GM18870 (cell line): ENCODE measurements at regions not wholly inside any gene's neighbourhood (a gene's known extent, or its start where the extent isn't known, plus 50 kb on each side); places are given as distances from the start of the nearest gene placed in this dataset.
"Not testable (repeated sequence)": the region's sequence is repeated elsewhere in the genome, so short reads cannot be mapped to it uniquely, and the experiment has no call there.

ENCODE experiments used
- ATAC-seq: cut with Tn5 transposase; IDR thresholded peaks from one replicate; pipeline ENCODE4 v1.9.1; 2021; ENCODE audit warnings: moderate library complexity; ENCODE audit not compliant: unreplicated experiment

- ATAC-seq: no peak
Measured at GRCh38 chr2:67318993-67319481, 78.1 kb upstream of the ETAA1 start.

- ATAC-seq: no peak
Measured at GRCh38 chr2:67320861-67321587, 76.1 kb upstream of the ETAA1 start.

DNA sequence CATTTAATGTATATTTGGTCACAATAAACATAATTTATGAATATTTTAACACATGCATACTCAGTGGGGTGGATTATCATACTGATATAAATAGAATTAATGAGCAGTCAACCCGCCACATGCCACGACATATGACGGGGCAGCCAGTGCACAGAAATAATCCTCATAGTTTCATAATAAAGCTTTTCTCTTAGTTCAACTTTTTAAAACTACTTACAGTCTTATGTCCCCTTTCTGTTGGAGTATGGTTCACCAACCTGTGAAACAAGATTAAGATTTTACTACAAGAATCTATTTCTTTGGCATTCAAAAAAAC, 75.6 kb upstream of the ETAA1 start:
- no peak for ATAC-seq

GRCh38 chr2:67322353-67323001, 74.7 kb upstream of the ETAA1 start:
- no peak for ATAC-seq

- no peak for ATAC-seq
Measured at GRCh38 chr2:67323209-67323991, 73.7 kb upstream of the ETAA1 start.

DNA sequence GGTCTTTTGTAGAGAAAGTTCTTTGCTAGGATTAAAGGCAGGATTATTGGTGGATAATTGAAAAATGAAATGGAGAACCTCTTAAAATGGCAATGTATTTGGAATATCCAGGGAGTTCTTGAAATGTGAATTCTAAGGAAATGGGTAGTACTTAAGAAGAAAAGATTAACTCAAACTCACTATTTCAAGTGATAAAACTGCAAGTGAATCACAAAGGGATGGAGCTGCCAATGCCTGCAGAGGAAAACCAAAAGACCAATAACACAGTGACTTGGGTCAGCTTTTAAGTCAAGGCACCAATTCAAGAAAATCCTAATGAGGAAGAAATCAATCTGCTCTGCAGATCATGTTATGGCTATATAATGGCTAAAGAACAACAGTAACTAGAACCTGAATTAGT, 67.6 kb upstream of the ETAA1 start:
- ATAC-seq: no peak

GRCh38 chr2:67329951-67330350, 67.2 kb upstream of the ETAA1 start:
- no peak for ATAC-seq

DNA sequence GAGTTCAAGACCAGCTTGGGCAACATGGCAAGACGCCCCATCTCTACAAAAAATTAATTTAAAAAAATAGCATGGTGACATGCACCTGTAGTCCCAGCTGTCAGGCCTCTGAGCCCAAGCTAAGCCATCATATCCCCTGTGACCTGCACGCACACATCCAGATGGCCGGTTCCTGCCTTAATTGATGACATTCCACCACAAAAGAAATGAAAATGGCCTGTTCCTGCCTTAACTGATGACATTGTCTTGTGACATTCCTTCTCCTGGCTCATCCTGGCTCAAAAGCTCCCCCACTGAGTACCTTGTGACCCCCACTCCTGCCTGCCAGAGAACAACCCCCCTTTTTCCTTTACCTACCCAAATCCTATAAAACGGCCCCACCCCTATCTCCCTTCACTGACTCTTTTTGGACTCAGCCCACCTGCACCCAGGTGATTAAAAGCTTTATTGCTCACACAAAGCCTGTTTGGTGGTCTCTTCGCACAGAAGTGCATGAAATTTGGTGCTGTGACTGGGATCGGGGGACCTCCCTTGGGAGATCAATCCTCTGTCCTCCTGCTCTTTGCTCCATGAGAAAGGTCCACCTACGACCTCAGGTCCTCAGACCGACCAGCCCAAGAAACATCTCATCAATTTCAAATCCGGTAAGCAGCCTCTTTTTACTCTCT, 65.6 kb upstream of the ETAA1 start:
- ATAC-seq: not testable (repeated sequence)

DNA sequence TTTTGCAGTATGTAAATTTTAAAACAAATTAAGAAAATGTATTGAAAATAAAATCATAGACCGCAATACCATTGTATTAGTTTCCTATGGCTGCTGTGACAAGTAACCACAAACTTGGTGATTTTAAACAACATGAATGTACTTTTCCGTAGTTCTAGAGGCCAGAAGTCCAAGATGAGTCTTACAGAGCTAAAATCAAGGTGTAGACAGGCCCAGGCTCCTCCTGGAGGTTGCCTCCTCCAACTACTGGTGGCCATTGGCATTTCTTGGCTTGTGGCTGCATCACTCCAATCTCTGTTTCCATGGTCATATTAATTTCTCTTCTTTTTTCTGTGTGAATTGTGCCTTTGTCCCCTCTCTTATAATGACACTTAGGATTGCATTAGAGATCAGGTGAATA, 59.2 kb upstream of the ETAA1 start:
- no peak for ATAC-seq

DNA sequence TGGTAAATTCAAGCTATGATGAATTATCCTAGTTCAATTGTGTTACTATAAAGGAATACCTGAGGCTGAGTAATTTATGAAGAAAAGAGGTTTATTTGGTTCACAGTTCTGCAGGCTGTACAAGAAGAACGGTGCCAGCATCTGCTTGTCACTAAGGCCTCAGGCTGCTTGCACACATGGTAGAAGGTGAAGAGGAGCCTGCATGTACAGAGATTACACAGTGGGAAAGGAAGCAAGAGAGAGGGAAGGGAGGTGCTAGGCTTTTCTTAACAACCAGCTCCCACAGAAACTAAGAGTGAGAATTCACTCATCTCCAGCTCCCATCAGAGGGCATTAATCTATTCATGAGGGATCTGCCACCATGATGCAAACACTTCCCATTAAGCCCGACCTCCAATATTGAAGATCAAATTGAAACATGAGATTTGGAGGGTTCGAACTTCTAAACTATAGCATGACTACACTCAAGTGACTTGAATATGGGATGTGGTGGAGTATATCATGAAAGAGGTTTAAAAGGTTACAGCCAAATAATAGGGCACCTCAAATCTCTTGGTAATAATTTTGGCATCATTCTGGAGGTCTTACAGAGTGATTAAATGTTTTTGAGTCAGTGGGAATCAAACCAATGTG, 58.4 kb upstream of the ETAA1 start:
- no peak for ATAC-seq

DNA sequence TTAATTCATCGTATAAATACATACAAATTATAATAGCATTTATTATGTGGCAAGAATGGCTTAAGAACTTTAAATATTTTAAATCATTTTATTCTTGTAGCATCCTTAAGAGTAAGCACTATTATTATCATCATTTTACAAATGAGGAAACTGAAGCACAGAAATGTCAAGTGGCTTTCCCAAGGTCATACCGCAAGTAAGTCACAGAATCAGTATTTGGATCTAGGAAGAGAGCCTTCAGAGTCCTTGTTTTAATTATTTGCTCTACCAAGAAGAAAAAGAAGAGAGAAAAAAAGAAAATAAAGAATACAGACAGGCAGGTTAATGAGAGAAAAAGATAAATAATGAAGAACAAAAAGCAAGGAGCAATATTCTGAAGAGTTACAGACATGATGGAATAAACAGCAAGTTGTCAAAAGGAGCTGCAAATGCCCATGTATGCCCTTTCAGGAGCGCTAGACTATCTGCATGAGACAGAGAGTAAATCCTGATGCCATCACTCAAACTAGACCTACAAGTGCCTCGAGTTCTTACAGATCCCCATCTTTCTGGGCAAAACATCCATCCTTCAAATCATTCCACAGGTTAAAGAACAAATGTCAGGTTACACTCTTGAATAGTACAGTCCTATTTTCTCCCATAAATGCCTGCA, 57.8 kb upstream of the ETAA1 start:
- no peak for ATAC-seq

DNA sequence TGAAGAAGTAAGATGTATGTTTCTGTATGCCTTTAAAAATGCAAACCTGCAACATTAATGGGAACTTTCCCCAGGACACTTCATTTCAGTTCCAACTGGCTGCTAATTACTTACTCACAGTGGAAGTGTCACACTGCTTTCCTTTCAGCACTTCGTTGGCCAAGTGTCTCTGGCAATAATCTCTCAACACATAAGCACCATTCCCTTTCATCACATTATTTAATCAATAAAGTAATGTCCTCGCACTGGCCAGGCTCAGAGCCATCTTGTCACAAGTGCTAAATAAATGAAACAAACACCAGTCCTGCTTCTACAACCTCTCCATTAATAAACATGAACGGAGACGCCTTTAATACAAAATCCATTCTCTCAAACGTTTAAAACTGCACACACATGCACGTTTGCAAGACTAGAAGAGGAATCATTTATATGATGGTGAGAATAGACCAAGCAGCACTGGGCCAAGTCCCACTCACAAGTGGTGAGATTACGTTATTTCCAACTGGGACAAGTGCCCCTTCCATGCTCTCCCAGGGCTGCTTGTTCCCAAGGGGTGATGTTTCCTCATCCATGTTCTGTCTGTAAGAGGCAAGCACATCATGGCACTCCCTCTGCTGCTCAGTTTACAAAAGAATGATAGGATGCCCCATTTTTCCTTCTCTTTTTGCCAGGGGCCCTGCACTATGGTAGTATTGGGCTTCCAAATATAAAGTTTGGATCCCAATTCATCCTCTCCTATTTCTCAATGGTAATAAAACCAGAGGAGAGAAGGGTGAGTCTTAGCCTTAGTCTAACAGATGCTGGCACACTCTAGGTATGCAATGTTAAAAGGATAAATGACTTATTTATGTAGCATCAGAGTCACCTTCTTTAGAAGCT, 56.8 kb upstream of the ETAA1 start:
- no peak for ATAC-seq

DNA sequence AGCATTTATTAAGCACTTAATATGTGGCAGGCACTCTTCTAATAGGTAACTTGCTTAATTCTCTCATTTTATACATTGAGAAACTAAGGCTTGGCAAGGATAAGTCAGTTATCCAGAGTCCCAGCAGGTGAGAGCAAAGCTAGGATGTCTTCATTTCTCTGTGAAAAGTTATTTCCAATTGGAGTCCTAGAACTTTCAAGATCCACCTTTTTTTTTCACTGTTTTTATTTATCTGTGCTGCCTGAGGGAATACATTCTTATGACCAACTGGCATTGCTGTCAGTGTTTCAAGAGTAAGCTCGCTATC, 56.2 kb upstream of the ETAA1 start:
- no peak for ATAC-seq

- ATAC-seq: no peak
Measured at GRCh38 chr2:67341336-67341735, 55.8 kb upstream of the ETAA1 start.

- no peak for ATAC-seq
Measured at GRCh38 chr2:67342394-67342793, 54.7 kb upstream of the ETAA1 start.

DNA sequence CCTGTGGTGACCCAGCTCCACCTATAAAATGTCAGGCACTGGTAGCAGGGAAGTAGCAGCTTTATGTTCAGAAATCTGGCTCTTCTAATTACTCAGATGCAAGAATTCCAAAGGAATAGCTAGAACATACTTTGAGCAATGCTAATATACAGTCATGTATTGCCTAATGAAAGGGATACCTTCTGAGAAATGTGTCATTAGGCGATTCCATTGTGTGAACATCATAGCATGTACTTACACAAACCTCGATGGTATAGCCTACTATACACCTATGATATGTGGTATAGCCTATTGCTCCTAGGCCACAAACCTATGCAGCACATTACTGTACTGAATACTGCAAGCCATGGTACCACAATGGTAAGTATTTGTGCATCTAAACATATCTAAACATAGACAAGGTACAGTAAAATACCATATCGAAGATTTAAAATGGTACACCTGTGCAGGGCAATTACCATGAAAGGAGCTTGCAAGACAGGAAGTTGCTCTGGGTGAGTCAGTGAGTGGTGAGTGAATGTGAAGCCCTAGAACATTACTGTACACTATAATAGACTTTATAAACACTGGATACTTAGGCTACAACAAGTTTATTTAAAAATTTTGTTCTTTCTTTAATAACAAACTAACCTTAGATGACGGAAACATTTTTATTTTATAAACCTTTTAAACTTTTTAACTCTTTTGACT, 50.3 kb upstream of the ETAA1 start:
- ATAC-seq: no peak
